ENCODE measurements at regions not wholly inside any gene's neighbourhood (a gene's known extent, or its start where the extent isn't known, plus 50 kb on each side); places are given as distances from the start of the nearest gene placed in this dataset.

DNA sequence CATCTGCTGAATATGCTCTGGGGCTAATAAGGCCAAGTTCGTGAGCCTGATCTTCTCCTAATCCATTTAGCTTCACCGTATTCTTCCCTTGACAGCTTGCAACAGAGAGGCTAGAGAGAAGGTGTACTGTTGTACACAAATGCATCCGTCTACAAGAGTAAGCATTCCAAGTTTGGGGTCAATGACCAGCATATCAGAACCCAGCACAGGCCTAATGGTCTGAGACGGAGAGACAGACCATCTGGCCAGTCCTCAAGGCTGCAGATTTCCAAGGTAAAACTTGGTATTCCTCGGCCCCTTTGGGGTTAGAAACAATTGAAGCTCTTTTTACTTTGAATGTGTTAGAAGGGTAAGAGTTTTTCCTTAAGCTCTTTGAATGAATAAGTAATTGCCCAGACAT, 481.2 kb upstream of the KLF4 start:
- H3K9ac ChIP-seq (ENCODE audit: low read depth, low read length, poor library complexity, severe bottlenecking), result no peak overlapping the region
- no peaks in the 10 kb centered on the region for H3K9me2 ChIP-seq (replicated peaks; ENCODE audit: low read depth, low read length)
- H3K4me2 ChIP-seq (ENCODE audit: low read depth, low read length, poor library complexity, severe bottlenecking), result no peak overlapping the region
- no peak overlapping the region for H2AFZ ChIP-seq (ENCODE audit: low read length)
- TF ChIP-seq, protein P1, sequence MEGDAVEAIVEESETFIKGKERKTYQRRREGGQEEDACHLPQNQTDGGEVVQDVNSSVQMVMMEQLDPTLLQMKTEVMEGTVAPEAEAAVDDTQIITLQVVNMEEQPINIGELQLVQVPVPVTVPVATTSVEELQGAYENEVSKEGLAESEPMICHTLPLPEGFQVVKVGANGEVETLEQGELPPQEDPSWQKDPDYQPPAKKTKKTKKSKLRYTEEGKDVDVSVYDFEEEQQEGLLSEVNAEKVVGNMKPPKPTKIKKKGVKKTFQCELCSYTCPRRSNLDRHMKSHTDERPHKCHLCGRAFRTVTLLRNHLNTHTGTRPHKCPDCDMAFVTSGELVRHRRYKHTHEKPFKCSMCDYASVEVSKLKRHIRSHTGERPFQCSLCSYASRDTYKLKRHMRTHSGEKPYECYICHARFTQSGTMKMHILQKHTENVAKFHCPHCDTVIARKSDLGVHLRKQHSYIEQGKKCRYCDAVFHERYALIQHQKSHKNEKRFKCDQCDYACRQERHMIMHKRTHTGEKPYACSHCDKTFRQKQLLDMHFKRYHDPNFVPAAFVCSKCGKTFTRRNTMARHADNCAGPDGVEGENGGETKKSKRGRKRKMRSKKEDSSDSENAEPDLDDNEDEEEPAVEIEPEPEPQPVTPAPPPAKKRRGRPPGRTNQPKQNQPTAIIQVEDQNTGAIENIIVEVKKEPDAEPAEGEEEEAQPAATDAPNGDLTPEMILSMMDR (conservative IDR thresholded peaks at IDR 0.05; ENCODE audit: low read length), result no peak
- TF ChIP-seq EZH2phosphoT487 (IDR thresholded peaks at IDR 0.05; ENCODE audit: borderline replicate concordance), result no peak
- H3K4me1 ChIP-seq (ENCODE audit: insufficient read depth, low read length, poor library complexity, severe bottlenecking), result no peaks in the 10 kb centered on the region
- no peaks in the 10 kb centered on the region for H4K20me1 ChIP-seq (ENCODE audit: insufficient read depth, low read length, poor library complexity, severe bottlenecking)
- H3F3A ChIP-seq (ENCODE audit: low read depth), result no peaks in the 10 kb centered on the region
- H3K9me3 ChIP-seq (ENCODE audit: insufficient read depth, low read depth, low read length), result 0 out of 2 replicates have a peak, but pooled peaks cover 2% of the 10 kb centered on the region
- no peaks in the 10 kb centered on the region for H3K27me3 ChIP-seq (ENCODE audit: insufficient read depth, low read length, poor library complexity, severe bottlenecking)
- H3K79me2 ChIP-seq (ENCODE audit: insufficient read depth, low read length), result no peaks in the 10 kb centered on the region
- H3K4me3 ChIP-seq (ENCODE audit: low read length, poor library complexity, severe bottlenecking), result no peak overlapping the region
- no peaks in the 10 kb centered on the region for H3K36me3 ChIP-seq (ENCODE audit: insufficient read depth, low read length)

DNA sequence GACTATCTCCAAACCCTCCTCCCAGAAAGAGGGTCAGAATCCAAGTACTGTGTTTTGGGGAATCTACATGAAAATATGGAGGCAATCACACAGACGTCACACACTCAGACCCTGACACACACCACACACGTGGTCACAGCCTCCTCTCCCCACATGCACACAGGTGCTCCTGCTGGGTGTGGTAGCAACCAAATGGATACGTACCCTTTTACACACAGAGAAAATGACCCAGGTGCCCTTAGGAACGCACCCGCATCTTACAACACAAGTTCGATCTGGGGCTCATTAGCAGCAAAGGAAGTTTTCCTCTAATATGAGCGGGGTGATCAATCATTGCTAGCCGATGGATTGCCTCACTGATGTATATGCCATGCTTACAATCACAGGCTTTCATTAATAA, 480.2 kb upstream of the KLF4 start:
- 0 out of 2 replicates have a peak, but pooled peaks cover 2% of the 10 kb centered on the region for H3K9me3 ChIP-seq (ENCODE audit: insufficient read depth, low read depth, low read length)
- no peak overlapping the region for H3K4me3 ChIP-seq (ENCODE audit: low read length, poor library complexity, severe bottlenecking)
- no peaks in the 10 kb centered on the region for H4K20me1 ChIP-seq (ENCODE audit: insufficient read depth, low read length, poor library complexity, severe bottlenecking)
- no peaks in the 10 kb centered on the region for H3K27me3 ChIP-seq (ENCODE audit: insufficient read depth, low read length, poor library complexity, severe bottlenecking)
- H3K9me2 ChIP-seq (replicated peaks; ENCODE audit: low read depth, low read length), result no peaks in the 10 kb centered on the region
- H3K79me2 ChIP-seq (ENCODE audit: insufficient read depth, low read length), result no peaks in the 10 kb centered on the region
- no peak overlapping the region for H3K9ac ChIP-seq (ENCODE audit: low read depth, low read length, poor library complexity, severe bottlenecking)
- H3K36me3 ChIP-seq (ENCODE audit: insufficient read depth, low read length), result no peaks in the 10 kb centered on the region
- no peaks in the 10 kb centered on the region for H3K4me1 ChIP-seq (ENCODE audit: insufficient read depth, low read length, poor library complexity, severe bottlenecking)
- TF ChIP-seq EZH2phosphoT487 (IDR thresholded peaks at IDR 0.05; ENCODE audit: borderline replicate concordance), result no peak
- TF ChIP-seq, protein P1 (conservative IDR thresholded peaks at IDR 0.05; ENCODE audit: low read length), result no peak
- H3F3A ChIP-seq (ENCODE audit: low read depth), result no peaks in the 10 kb centered on the region
- H3K4me2 ChIP-seq (ENCODE audit: low read depth, low read length, poor library complexity, severe bottlenecking), result no peak overlapping the region
- no peak overlapping the region for H2AFZ ChIP-seq (ENCODE audit: low read length)

DNA sequence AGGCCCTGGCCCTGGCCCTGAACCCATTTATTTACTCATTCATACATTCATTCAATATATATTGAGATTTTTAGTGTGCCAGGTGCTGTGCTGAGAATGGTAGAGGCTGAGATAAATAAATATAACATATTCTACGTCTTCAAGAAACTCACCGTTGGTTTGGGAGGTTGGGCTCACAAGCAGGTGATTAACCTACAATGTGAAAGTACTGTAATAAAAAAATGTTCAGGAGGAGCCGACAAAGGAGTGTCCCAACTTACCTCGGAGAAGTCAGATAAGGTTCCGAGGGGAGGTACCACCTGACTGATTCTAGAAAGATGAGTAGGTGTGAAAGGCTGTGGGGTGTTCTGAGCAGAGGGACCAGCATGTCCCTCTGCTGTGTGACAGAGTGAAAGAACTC, 479.6 kb upstream of the KLF4 start:
- no peak overlapping the region for H3K4me2 ChIP-seq (ENCODE audit: low read depth, low read length, poor library complexity, severe bottlenecking)
- no peak overlapping the region for H2AFZ ChIP-seq (ENCODE audit: low read length)
- no peaks in the 10 kb centered on the region for H3K4me1 ChIP-seq (ENCODE audit: insufficient read depth, low read length, poor library complexity, severe bottlenecking)
- no peaks in the 10 kb centered on the region for H3F3A ChIP-seq (ENCODE audit: low read depth)
- H3K36me3 ChIP-seq (ENCODE audit: insufficient read depth, low read length), result no peaks in the 10 kb centered on the region
- H3K9me2 ChIP-seq (replicated peaks; ENCODE audit: low read depth, low read length), result no peaks in the 10 kb centered on the region
- no peaks in the 10 kb centered on the region for H3K79me2 ChIP-seq (ENCODE audit: insufficient read depth, low read length)
- 0 out of 2 replicates have a peak, but pooled peaks cover 2% of the 10 kb centered on the region for H3K9me3 ChIP-seq (ENCODE audit: insufficient read depth, low read depth, low read length)
- no peaks in the 10 kb centered on the region for H3K27me3 ChIP-seq (ENCODE audit: insufficient read depth, low read length, poor library complexity, severe bottlenecking)
- no peaks in the 10 kb centered on the region for H4K20me1 ChIP-seq (ENCODE audit: insufficient read depth, low read length, poor library complexity, severe bottlenecking)
- H3K4me3 ChIP-seq (ENCODE audit: low read length, poor library complexity, severe bottlenecking), result no peak overlapping the region
- TF ChIP-seq, protein P1 (conservative IDR thresholded peaks at IDR 0.05; ENCODE audit: low read length), result no peak
- no peak overlapping the region for H3K9ac ChIP-seq (ENCODE audit: low read depth, low read length, poor library complexity, severe bottlenecking)

All from Loucy (cell line).